HEK293 (cell line): ENCODE measurements at regions not wholly inside any gene's neighbourhood (a gene's known extent, or its start where the extent isn't known, plus 50 kb on each side); places are given as distances from the start of the nearest gene placed in this dataset.

Source experiments
- CTCF ChIA-PET: fragments of 350-600 bp; formaldehyde crosslinking; extraction: SDS; loops from one replicate; lab custom pipeline; 2021; ENCODE audit warnings: antibody characterized with exemption; lab: Yijun Ruan, JAX
- POLR2A ChIA-PET: fragments of 300-600 bp; formaldehyde crosslinking; extraction: SDS; loops from one replicate; lab custom pipeline; 2020; ENCODE audit warnings: antibody characterized with exemption, inconsistent platforms; lab: Yijun Ruan, JAX
- H3K27ac ChIP-seq: fragments of 200-500 bp; sonication (Bioruptor generic); 2 replicates; pipeline ENCODE4 v1.5.1; 2014; ENCODE audit warnings: low read depth, low read length, control low read depth, inconsistent platforms; ENCODE audit errors: extremely low read depth
- H3K36me3 ChIP-seq, 2 experiments: fragments of 200-500 bp in 1 of 2; sonication (Bioruptor generic) in 1 of 2; 1 replicate in 1 of 2; 2 replicates in 1 of 2; pipeline ENCODE4 v1.5.1; 2014 to 2017; ENCODE audit warnings: inconsistent platforms in 2 of 2, low read length in 2 of 2; ENCODE audit not compliant: control insufficient read depth in 2 of 2, insufficient read depth in 1 of 2
- H3K4me1 ChIP-seq: fragments of 200-500 bp; sonication (Bioruptor generic); 2 replicates; pipeline ENCODE4 v1.5.1; 2014; ENCODE audit warnings: mild to moderate bottlenecking, low read length, inconsistent platforms; ENCODE audit not compliant: control insufficient read depth, insufficient read depth
- H3K4me3 ChIP-seq: 2 replicates; pipeline ENCODE4 v1.5.1; 2011; ENCODE audit warnings: low read depth, mild to moderate bottlenecking, control low read depth, low read length, moderate library complexity
- H3K9me3 ChIP-seq: fragments of 200-500 bp; sonication (Bioruptor generic); 2 replicates; pipeline ENCODE4 v1.5.1; 2014; ENCODE audit warnings: low read depth, low read length, inconsistent platforms; ENCODE audit not compliant: control insufficient read depth, insufficient read depth
- ELK4 ChIP-seq: IDR thresholded peaks from 2 replicates; pipeline ENCODE4 v1.6.1; 2011; ENCODE audit warnings: mild to moderate bottlenecking, low read depth, low read length, borderline replicate concordance
- GFI1B ChIP-seq: fragments of 450-650 bp; formaldehyde crosslinking; IDR thresholded peaks from 2 replicates; pipeline ENCODE4 v1.5.1; 2016; ENCODE audit warnings: missing biosample characterization, missing genetic modification characterization
- GLI4 ChIP-seq: fragments of 450-650 bp; formaldehyde crosslinking; IDR thresholded peaks from 2 replicates; pipeline ENCODE4 v1.5.1; 2016; ENCODE audit warnings: missing biosample characterization, missing genetic modification characterization
- GLIS2 ChIP-seq: fragments of 450-650 bp; formaldehyde crosslinking; IDR thresholded peaks from 2 replicates; pipeline ENCODE4 v1.5.1; 2016; ENCODE audit warnings: missing biosample characterization, missing genetic modification characterization
- KLF9 ChIP-seq: fragments of 450-650 bp; formaldehyde crosslinking; IDR thresholded peaks from 2 replicates; pipeline ENCODE4 v1.5.1; 2016; ENCODE audit warnings: missing biosample characterization, missing genetic modification characterization, low read depth
- MEIS1 ChIP-seq: sonication (generic); formaldehyde crosslinking; IDR thresholded peaks from 2 replicates; pipeline ENCODE4 v1.8.1; 2022; ENCODE audit warnings: missing genetic modification reagents, mild to moderate bottlenecking, borderline replicate concordance
- YY1 ChIP-seq: fragments of 450-650 bp; formaldehyde crosslinking; IDR thresholded peaks from 2 replicates; pipeline ENCODE4 v1.5.1; 2018; ENCODE audit warnings: missing biosample characterization, missing genetic modification characterization
- ZBTB17 ChIP-seq: fragments of 450-650 bp; formaldehyde crosslinking; IDR thresholded peaks from 2 replicates; pipeline ENCODE4 v1.5.1; 2016; ENCODE audit warnings: missing biosample characterization, missing genetic modification characterization
- ZBTB44 ChIP-seq: fragments of 450-650 bp; IDR thresholded peaks from 2 replicates; pipeline ENCODE4 v1.5.1; 2018; ENCODE audit warnings: missing biosample characterization, mild to moderate bottlenecking, missing genetic modification characterization
- ZNF239 ChIP-seq: fragments of 450-650 bp; formaldehyde crosslinking; IDR thresholded peaks from 2 replicates; pipeline ENCODE4 v1.5.1; 2016; ENCODE audit warnings: missing biosample characterization, missing genetic modification characterization
- ZNF449 ChIP-seq: fragments of 450-650 bp; formaldehyde crosslinking; IDR thresholded peaks from 2 replicates; pipeline ENCODE4 v1.5.1; 2017; ENCODE audit warnings: missing biosample characterization, mild to moderate bottlenecking, missing genetic modification characterization, moderate library complexity
- ZNF514 ChIP-seq: fragments of 450-650 bp; formaldehyde crosslinking; IDR thresholded peaks from 2 replicates; pipeline ENCODE4 v1.5.1; 2016; ENCODE audit warnings: missing biosample characterization, missing genetic modification characterization
- ZNF529 ChIP-seq: fragments of 450-650 bp; formaldehyde crosslinking; IDR thresholded peaks from 2 replicates; pipeline ENCODE4 v1.5.1; 2017; ENCODE audit warnings: missing genetic modification characterization, missing biosample characterization; ENCODE audit not compliant: insufficient replicate concordance
- ZNF610 ChIP-seq: fragments of 450-650 bp; formaldehyde crosslinking; IDR thresholded peaks from 2 replicates; pipeline ENCODE4 v1.5.1; 2016; ENCODE audit warnings: missing biosample characterization, missing genetic modification characterization, borderline replicate concordance
- ZNF621 ChIP-seq: fragments of 450-650 bp; formaldehyde crosslinking; IDR thresholded peaks from 2 replicates; pipeline ENCODE4 v1.5.1; 2017; ENCODE audit warnings: missing biosample characterization, missing genetic modification characterization
- ZNF704 ChIP-seq: fragments of 450-650 bp; formaldehyde crosslinking; IDR thresholded peaks from 2 replicates; pipeline ENCODE4 v1.5.1; 2016; ENCODE audit warnings: missing biosample characterization, missing genetic modification characterization
- ZNF837 ChIP-seq: fragments of 450-650 bp; formaldehyde crosslinking; IDR thresholded peaks from 2 replicates; pipeline ENCODE4 v1.5.1; 2016; ENCODE audit warnings: missing biosample characterization, missing genetic modification characterization

GRCh38 chr6:4584801-4585200 is 191.4 kb upstream of the CDYL start:
- POLR2A ChIA-PET = no interaction called here
- CTCF ChIA-PET = no interaction called here
- H3K27ac ChIP-seq = no peak overlapping the region
- no peak for TF ChIP-seq GFI1B (tag by site-specific recombination)
- no peak for TF ChIP-seq ZBTB44 (tag by site-specific recombination)
- no peak for TF ChIP-seq ZNF529 (tag by site-specific recombination)
- no peak for TF ChIP-seq ZNF514 (tag by site-specific recombination)
- TF ChIP-seq YY1 (tag by site-specific recombination) = no peak
- no peak for TF ChIP-seq ZNF239
- TF ChIP-seq MEIS1 (CRISPR knock-in tag) = no peak
- TF ChIP-seq ELK4 = no peak
- no peak for TF ChIP-seq ZNF610
- TF ChIP-seq ZNF449 (tag by site-specific recombination) = no peak
- TF ChIP-seq ZNF621 (tag by site-specific recombination) = no peak
- no peak for TF ChIP-seq ZNF704 (tag by site-specific recombination)
- TF ChIP-seq, all 188 proteins: peak for 0
- Histone ChIP-seq H3K4me3 (no peak overlapping the region), H3K9me3 (no peaks in the 10 kb centered on the region), H3K4me1 (no peaks in the 10 kb centered on the region), H3K36me3 (no peaks in the 10 kb centered on the region)

GRCh38 chr6:4582506-4583417 is 193.4 kb upstream of the CDYL start:
- CTCF ChIA-PET = no interaction called here
- TF ChIP-seq KLF9 = no peak
- Histone ChIP-seq H3K36me3 (no peaks in the 10 kb centered on the region), H3K4me3 (no peak overlapping the region), H3K27ac (no peak overlapping the region), H3K9me3 (no peaks in the 10 kb centered on the region; the same call in 1 of the 2 replicates), H3K4me1 (no peaks in the 10 kb centered on the region)
- POLR2A ChIA-PET = no interaction called here

GRCh38 chr6:4581468-4582385 is 194.5 kb upstream of the CDYL start:
- CTCF ChIA-PET = no interaction called here
- Histone ChIP-seq H3K36me3 (no peaks in the 10 kb centered on the region), H3K9me3 (no peaks in the 10 kb centered on the region; the same call in 1 of the 2 replicates), H3K4me3 (no peak overlapping the region), H3K27ac (no peak overlapping the region), H3K4me1 (no peaks in the 10 kb centered on the region)
- TF ChIP-seq KLF9 (no peak), ZNF837 (tag by site-specific recombination) (no peak), GLIS2 (tag by site-specific recombination) (no peak), ZNF621 (tag by site-specific recombination) (no peak), ZBTB44 (tag by site-specific recombination) (no peak), GLI4 (no peak), ZBTB17 (tag by site-specific recombination) (no peak)
- POLR2A ChIA-PET = no interaction called here
